HEK293 (cell line): ENCODE measurements at regions not wholly inside any gene's neighbourhood (a gene's known extent, or its start where the extent isn't known, plus 50 kb on each side); places are given as distances from the start of the nearest gene placed in this dataset.

Experiments used
- CTCF ChIA-PET: fragments of 350-600 bp; formaldehyde crosslinking; extraction: SDS; loops from one replicate; lab custom pipeline; 2021; ENCODE audit warnings: antibody characterized with exemption; lab: Yijun Ruan, JAX
- POLR2A ChIA-PET: fragments of 300-600 bp; formaldehyde crosslinking; extraction: SDS; loops from one replicate; lab custom pipeline; 2020; ENCODE audit warnings: antibody characterized with exemption, inconsistent platforms; lab: Yijun Ruan, JAX
- H3K27ac ChIP-seq: fragments of 200-500 bp; sonication (Bioruptor generic); 2 replicates; pipeline ENCODE4 v1.5.1; 2014; ENCODE audit warnings: low read depth, low read length, control low read depth, inconsistent platforms; ENCODE audit errors: extremely low read depth
- H3K36me3 ChIP-seq, 2 experiments: fragments of 200-500 bp in 1 of 2; sonication (Bioruptor generic) in 1 of 2; 1 replicate in 1 of 2; 2 replicates in 1 of 2; pipeline ENCODE4 v1.5.1; 2014 to 2017; ENCODE audit warnings: inconsistent platforms in 2 of 2, low read length in 2 of 2; ENCODE audit not compliant: control insufficient read depth in 2 of 2, insufficient read depth in 1 of 2
- H3K4me1 ChIP-seq: fragments of 200-500 bp; sonication (Bioruptor generic); 2 replicates; pipeline ENCODE4 v1.5.1; 2014; ENCODE audit warnings: mild to moderate bottlenecking, low read length, inconsistent platforms; ENCODE audit not compliant: control insufficient read depth, insufficient read depth
- H3K4me3 ChIP-seq: 2 replicates; pipeline ENCODE4 v1.5.1; 2011; ENCODE audit warnings: low read depth, mild to moderate bottlenecking, control low read depth, low read length, moderate library complexity
- H3K9me3 ChIP-seq: fragments of 200-500 bp; sonication (Bioruptor generic); 2 replicates; pipeline ENCODE4 v1.5.1; 2014; ENCODE audit warnings: low read depth, low read length, inconsistent platforms; ENCODE audit not compliant: control insufficient read depth, insufficient read depth
- OVOL3 ChIP-seq: fragments of 450-650 bp; formaldehyde crosslinking; IDR thresholded peaks from 2 replicates; pipeline ENCODE4 v1.5.1; 2016; ENCODE audit warnings: missing biosample characterization, missing genetic modification characterization
- WT1 ChIP-seq: fragments of 450-650 bp; formaldehyde crosslinking; IDR thresholded peaks from 2 replicates; pipeline ENCODE4 v1.5.1; 2016; ENCODE audit warnings: missing biosample characterization, missing genetic modification characterization
- ZBTB1 ChIP-seq: fragments of 450-650 bp; formaldehyde crosslinking; IDR thresholded peaks from 2 replicates; pipeline ENCODE4 v1.5.1; 2016; ENCODE audit warnings: missing biosample characterization, missing genetic modification characterization
- ZBTB17 ChIP-seq: fragments of 450-650 bp; formaldehyde crosslinking; IDR thresholded peaks from 2 replicates; pipeline ENCODE4 v1.5.1; 2016; ENCODE audit warnings: missing biosample characterization, missing genetic modification characterization
- ZBTB21 ChIP-seq: fragments of 450-650 bp; formaldehyde crosslinking; IDR thresholded peaks from 2 replicates; pipeline ENCODE4 v1.5.1; 2017; ENCODE audit warnings: missing biosample characterization, missing genetic modification characterization
- ZNF18 ChIP-seq: fragments of 450-650 bp; formaldehyde crosslinking; IDR thresholded peaks from 2 replicates; pipeline ENCODE4 v1.5.1; 2016; ENCODE audit warnings: missing biosample characterization, missing genetic modification characterization
- ZNF311 ChIP-seq: fragments of 450-650 bp; formaldehyde crosslinking; IDR thresholded peaks from 2 replicates; pipeline ENCODE4 v1.5.1; 2017; ENCODE audit warnings: missing biosample characterization, missing genetic modification characterization, borderline replicate concordance
- ZNF366 ChIP-seq: fragments of 450-650 bp; formaldehyde crosslinking; conservative IDR thresholded peaks from 2 replicates; pipeline ENCODE4 v1.5.1; 2016; ENCODE audit warnings: missing biosample characterization, missing genetic modification characterization
- ZNF404 ChIP-seq: fragments of 450-650 bp; formaldehyde crosslinking; IDR thresholded peaks from 2 replicates; pipeline ENCODE4 v1.5.1; 2017; ENCODE audit warnings: missing biosample characterization, missing genetic modification characterization
- ZNF510 ChIP-seq: fragments of 450-650 bp; formaldehyde crosslinking; IDR thresholded peaks from 2 replicates; pipeline ENCODE4 v1.5.1; 2018; ENCODE audit warnings: mild to moderate bottlenecking, missing genetic modification characterization, missing biosample characterization; ENCODE audit not compliant: insufficient replicate concordance
- ZNF518A ChIP-seq: fragments of 450-650 bp; formaldehyde crosslinking; conservative IDR thresholded peaks from 2 replicates; pipeline ENCODE4 v1.5.1; 2016; ENCODE audit warnings: low read depth, missing biosample characterization, missing genetic modification characterization
- ZNF585B ChIP-seq: fragments of 450-650 bp; formaldehyde crosslinking; IDR thresholded peaks from 2 replicates; pipeline ENCODE4 v1.5.1; 2016; ENCODE audit warnings: missing biosample characterization, missing genetic modification characterization
- ZNF677 ChIP-seq: fragments of 450-650 bp; IDR thresholded peaks from 2 replicates; pipeline ENCODE4 v1.5.0; 2018; ENCODE audit warnings: missing biosample characterization, mild to moderate bottlenecking, missing genetic modification characterization, moderate library complexity
- ZSCAN18 ChIP-seq: fragments of 450-650 bp; formaldehyde crosslinking; IDR thresholded peaks from 2 replicates; pipeline ENCODE4 v1.5.1; 2016; ENCODE audit warnings: missing biosample characterization, missing genetic modification characterization
- TF ChIP-seq, protein P1 (sequence below): fragments of 450-650 bp; formaldehyde crosslinking; IDR thresholded peaks from 2 replicates; pipeline ENCODE4 v1.5.1; 2016; ENCODE audit warnings: missing biosample characterization, missing genetic modification characterization
- TF ChIP-seq, protein P2 (sequence below): fragments of 450-650 bp; formaldehyde crosslinking; IDR thresholded peaks from 2 replicates; pipeline ENCODE4 v1.5.1; 2016; ENCODE audit warnings: missing biosample characterization, missing genetic modification characterization
- TF ChIP-seq, protein P3 (sequence below): fragments of 450-650 bp; formaldehyde crosslinking; optimal IDR thresholded peaks from 2 replicates; pipeline ENCODE3; 2016; ENCODE audit warnings: missing biosample characterization, mild to moderate bottlenecking, missing genetic modification characterization

GRCh38 chr19:32223595-32224370 lies 121.6 kb upstream of the ZNF507 start:
- CTCF ChIA-PET: interaction anchor here (0.5 to 4.0 kb wide), 87 partner anchors 9 to 1557 kb away, joined by 3 to 49 read pairs (median 4); no protein-coding TSS in a partner anchor

GRCh38 chr19:32224371-32225244 lies 120.8 kb upstream of the ZNF507 start:
- Histone ChIP-seq H3K4me1 (peaks cover 10% of the 10 kb centered on the region), H3K9me3 (no peaks in the 10 kb centered on the region), H3K4me3 (no peak overlapping the region), H3K36me3 (peaks cover 0 to 3% of the 10 kb centered on the region in 2 experiments; a peak in 1 of 3 replicates), H3K27ac (no peak overlapping the region)
- CTCF ChIA-PET: interaction anchor here (0.5 to 4.0 kb wide), 131 partner anchors 9 to 1558 kb away, joined by 3 to 49 read pairs (median 4); no protein-coding TSS in a partner anchor
- POLR2A ChIA-PET: no interaction called here
- TF ChIP-seq ZNF518A (tag by site-specific recombination) (no peak), ZNF585B (tag by site-specific recombination) (no peak), OVOL3 (tag by site-specific recombination) (no peak), ZBTB21 (tag by site-specific recombination) (0 out of 2 replicates have a peak, but pooled peaks have one; percentile 36), ZNF18 (tag by site-specific recombination) (no peak), ZNF311 (no peak), ZNF677 (tag by site-specific recombination) (no peak), ZNF404 (no peak), ZNF510 (tag by site-specific recombination) (no peak), ZSCAN18 (tag by site-specific recombination) (no peak), WT1 (tag by site-specific recombination) (no peak), ZNF366 (no peak)
- TF ChIP-seq, protein P1, sequence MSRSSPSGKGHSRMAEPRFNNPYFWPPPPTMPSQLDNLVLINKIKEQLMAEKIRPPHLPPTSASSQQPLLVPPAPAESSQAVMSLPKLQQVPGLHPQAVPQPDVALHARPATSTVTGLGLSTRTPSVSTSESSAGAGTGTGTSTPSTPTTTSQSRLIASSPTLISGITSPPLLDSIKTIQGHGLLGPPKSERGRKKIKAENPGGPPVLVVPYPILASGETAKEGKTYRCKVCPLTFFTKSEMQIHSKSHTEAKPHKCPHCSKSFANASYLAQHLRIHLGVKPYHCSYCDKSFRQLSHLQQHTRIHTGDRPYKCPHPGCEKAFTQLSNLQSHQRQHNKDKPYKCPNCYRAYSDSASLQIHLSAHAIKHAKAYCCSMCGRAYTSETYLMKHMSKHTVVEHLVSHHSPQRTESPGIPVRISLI (tag by site-specific recombination): no peak
- TF ChIP-seq, protein P2, sequence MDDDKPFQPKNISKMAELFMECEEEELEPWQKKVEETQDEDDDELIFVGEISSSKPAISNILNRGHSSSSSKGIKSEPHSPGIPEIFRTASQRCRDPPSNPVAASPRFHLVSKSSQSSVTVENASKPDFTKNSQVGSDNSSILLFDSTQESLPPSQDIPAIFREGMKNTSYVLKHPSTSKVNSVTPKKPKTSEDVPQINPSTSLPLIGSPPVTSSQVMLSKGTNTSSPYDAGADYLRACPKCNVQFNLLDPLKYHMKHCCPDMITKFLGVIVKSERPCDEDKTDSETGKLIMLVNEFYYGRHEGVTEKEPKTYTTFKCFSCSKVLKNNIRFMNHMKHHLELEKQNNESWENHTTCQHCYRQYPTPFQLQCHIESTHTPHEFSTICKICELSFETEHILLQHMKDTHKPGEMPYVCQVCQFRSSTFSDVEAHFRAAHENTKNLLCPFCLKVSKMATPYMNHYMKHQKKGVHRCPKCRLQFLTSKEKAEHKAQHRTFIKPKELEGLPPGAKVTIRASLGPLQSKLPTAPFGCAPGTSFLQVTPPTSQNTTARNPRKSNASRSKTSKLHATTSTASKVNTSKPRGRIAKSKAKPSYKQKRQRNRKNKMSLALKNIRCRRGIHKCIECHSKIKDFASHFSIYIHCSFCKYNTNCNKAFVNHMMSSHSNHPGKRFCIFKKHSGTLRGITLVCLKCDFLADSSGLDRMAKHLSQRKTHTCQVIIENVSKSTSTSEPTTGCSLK (tag by site-specific recombination): no peak
- TF ChIP-seq, protein P3, sequence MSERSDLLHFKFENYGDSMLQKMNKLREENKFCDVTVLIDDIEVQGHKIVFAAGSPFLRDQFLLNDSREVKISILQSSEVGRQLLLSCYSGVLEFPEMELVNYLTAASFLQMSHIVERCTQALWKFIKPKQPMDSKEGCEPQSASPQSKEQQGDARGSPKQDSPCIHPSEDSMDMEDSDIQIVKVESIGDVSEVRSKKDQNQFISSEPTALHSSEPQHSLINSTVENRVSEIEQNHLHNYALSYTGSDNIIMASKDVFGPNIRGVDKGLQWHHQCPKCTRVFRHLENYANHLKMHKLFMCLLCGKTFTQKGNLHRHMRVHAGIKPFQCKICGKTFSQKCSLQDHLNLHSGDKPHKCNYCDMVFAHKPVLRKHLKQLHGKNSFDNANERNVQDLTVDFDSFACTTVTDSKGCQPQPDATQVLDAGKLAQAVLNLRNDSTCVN (tag by site-specific recombination): no peak

More at GRCh38 chr19:32223595-32224370, 121.6 kb upstream of the ZNF507 start:
- Histone ChIP-seq H3K4me1 (peaks cover 10% of the 10 kb centered on the region), H3K9me3 (no peaks in the 10 kb centered on the region), H3K36me3 (peaks cover 0 to 3% of the 10 kb centered on the region in 2 experiments; a peak in 1 of 3 replicates), H3K4me3 (no peak overlapping the region), H3K27ac (0 out of 2 replicates have a peak overlapping the region, but pooled peaks have one; percentile 16)
- TF ChIP-seq ZBTB17 (tag by site-specific recombination) (0 out of 2 replicates have a peak, but pooled peaks have one; percentile 13), ZBTB1 (tag by site-specific recombination) (no peak)
- POLR2A ChIA-PET: interaction anchor here (0.6 kb wide), 2 partner anchors 141 to 377 kb away, joined by 3 to 4 read pairs; no protein-coding TSS in a partner anchor
